ENCODE measurements at regions not wholly inside any gene's neighbourhood (a gene's known extent, or its start where the extent isn't known, plus 50 kb on each side); places are given as distances from the start of the nearest gene placed in this dataset.

DNA sequence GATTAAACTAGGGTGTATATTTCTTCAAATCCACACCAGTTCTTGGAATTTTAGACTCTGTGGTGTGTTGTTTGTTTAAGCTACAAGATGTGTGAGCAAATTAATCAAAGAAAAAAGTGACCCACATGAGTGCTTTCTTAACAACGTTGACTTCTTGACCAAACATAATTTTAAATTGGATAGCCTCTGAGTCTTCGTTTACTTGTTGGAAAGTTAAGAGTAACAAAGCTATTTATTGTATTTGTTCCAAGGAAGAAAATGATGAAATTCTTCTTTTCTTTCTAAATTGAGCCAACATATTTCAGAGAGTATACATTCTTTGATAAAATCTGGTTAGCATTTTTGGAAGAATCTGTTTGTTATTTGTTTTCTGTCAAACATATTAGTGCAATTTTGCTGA, 99.9 kb upstream of the IGSF10 start:
- H3K9me3 ChIP-seq (ENCODE audit: low read length) = no peaks in the 10 kb centered on the region
- no TSS peak for BruUV-seq (replicated peaks)
- ChIA-PET CTCF (ENCODE audit: low intra/inter-chr PET ratio, low total read pairs) (no interaction called here), POLR2A (no interaction called here)
- H3K79me2 ChIP-seq (ENCODE audit: insufficient read depth, low read length) = no peaks in the 10 kb centered on the region
- H3K27me3 ChIP-seq (ENCODE audit: control insufficient read depth in 1 of 2, insufficient read depth in 2 of 2, low read length in 2 of 2) = peaks cover 0 to 1% of the 10 kb centered on the region in 2 experiments; a peak in 1 of 5 replicates
- no peak overlapping the region for H3K4me3 ChIP-seq (replicated peaks in 1 of 3; ENCODE audit: insufficient read depth in 1 of 3, low read depth in 2 of 3, low read length in 3 of 3)
- H3K4me1 ChIP-seq (ENCODE audit: insufficient read depth, low read length) = no peaks in the 10 kb centered on the region
- WGBS (ENCODE audit: low lambda C conversion rate) = 0% methylated on average over 2 of the region's 2 CpGs
- ATAC-seq = no peak
- FAIRE-seq = no peak
- no peak overlapping the region for H2AFZ ChIP-seq (ENCODE audit: low read length)
- H3K4me2 ChIP-seq (ENCODE audit: low read depth, low read length) = no peak overlapping the region
- H3K27ac ChIP-seq (ENCODE audit: extremely low read length, insufficient read depth, low read length) = no peak overlapping the region
- TF ChIP-seq, protein P1, sequence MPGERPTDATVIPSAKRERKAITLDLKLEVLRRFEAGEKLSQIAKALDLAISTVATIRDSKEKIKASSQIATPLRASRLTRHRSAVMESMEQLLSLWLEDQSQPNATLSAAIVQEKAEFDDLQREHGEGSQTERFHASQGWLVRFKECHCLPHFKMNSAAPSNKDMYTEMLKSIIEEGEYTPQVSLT (CRISPR knock-in tag; IDR thresholded peaks at IDR 0.05; ENCODE audit: borderline replicate concordance, low read depth) = no peak
- TF ChIP-seq, protein P2, sequence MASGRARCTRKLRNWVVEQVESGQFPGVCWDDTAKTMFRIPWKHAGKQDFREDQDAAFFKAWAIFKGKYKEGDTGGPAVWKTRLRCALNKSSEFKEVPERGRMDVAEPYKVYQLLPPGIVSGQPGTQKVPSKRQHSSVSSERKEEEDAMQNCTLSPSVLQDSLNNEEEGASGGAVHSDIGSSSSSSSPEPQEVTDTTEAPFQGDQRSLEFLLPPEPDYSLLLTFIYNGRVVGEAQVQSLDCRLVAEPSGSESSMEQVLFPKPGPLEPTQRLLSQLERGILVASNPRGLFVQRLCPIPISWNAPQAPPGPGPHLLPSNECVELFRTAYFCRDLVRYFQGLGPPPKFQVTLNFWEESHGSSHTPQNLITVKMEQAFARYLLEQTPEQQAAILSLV (CRISPR knock-in tag; IDR thresholded peaks at IDR 0.05; ENCODE audit: borderline replicate concordance) = no peak
- no peak for TF ChIP-seq PRDM15 (CRISPR knock-in tag; IDR thresholded peaks at IDR 0.05)
- no peak for TF ChIP-seq RFXANK (CRISPR knock-in tag; IDR thresholded peaks at IDR 0.05)
- TF ChIP-seq FOXO4 (CRISPR knock-in tag; conservative IDR thresholded peaks at IDR 0.05) = no peak
- no peak for TF ChIP-seq ZNF766 (CRISPR knock-in tag; IDR thresholded peaks at IDR 0.05; ENCODE audit: borderline replicate concordance)
- no peak for TF ChIP-seq ZNF251 (CRISPR knock-in tag; IDR thresholded peaks at IDR 0.05)
- no peak for TF ChIP-seq ZNF234 (CRISPR knock-in tag; conservative IDR thresholded peaks at IDR 0.05)
- no peak for TF ChIP-seq ZNF317 (CRISPR knock-in tag; IDR thresholded peaks at IDR 0.05)
- no peak for TF ChIP-seq CHD4 (IDR thresholded peaks at IDR 0.05; ENCODE audit: borderline replicate concordance, low read length)
- no peak for TF ChIP-seq RFX5 (IDR thresholded peaks at IDR 0.05; ENCODE audit: low read depth, low read length)
- TF ChIP-seq ZNF605 (CRISPR knock-in tag; IDR thresholded peaks at IDR 0.05) = no peak
- no peaks in the 10 kb centered on the region for H3K36me3 ChIP-seq (replicated peaks in 1 of 2; ENCODE audit: control insufficient read depth in 1 of 2, insufficient read depth in 2 of 2, low read length in 2 of 2)
- intact Hi-C loops (cut with micrococcal nuclease; ENCODE audit: unreplicated experiment) (no loop called here), in situ Hi-C loops (cut with HindIII; ENCODE audit: extremely low pct_ligation_motif_present, low pct_unique_long_range_greater_than_20kb) (no loop called here)
- no peaks in the 10 kb centered on the region for H4K20me1 ChIP-seq (ENCODE audit: insufficient read depth, low read length)
- DNase-seq (ENCODE audit: low spot score) = no peak
- H3K9ac ChIP-seq (ENCODE audit: insufficient read depth, low read depth, low read length) = no peak overlapping the region

Measured in HepG2 (cell line).